Right atrium auricular region (tissue), 2 donors: ENCODE measurements at regions not wholly inside any gene's neighbourhood (a gene's known extent, or its start where the extent isn't known, plus 50 kb on each side); places are given as distances from the start of the nearest gene placed in this dataset.

ENCODE experiments used
- DNase-seq: peaks from one replicate; pipeline ENCODE4 v3.0.0-alpha.2; 2019; ENCODE audit warnings: low spot score
- H3K27ac ChIP-seq, 2 donors: fragments of 200-600 bp; sonication (generic); 1 replicate in 1 of 2; 2 replicates in 1 of 2; pipeline ENCODE4 v1.5.1; 2016 to 2019
- H3K27me3 ChIP-seq, 2 donors: fragments of 200-600 bp; sonication (generic); one replicate each; pipeline versions ENCODE4 v1.5.1 to v1.6.0; 2017 to 2019
- H3K36me3 ChIP-seq: fragments of 200-600 bp; sonication (generic); one replicate; pipeline ENCODE4 v1.5.1; 2016
- H3K4me1 ChIP-seq, 2 donors: fragments of 200-600 bp; sonication (generic); one replicate each; pipeline versions ENCODE4 v1.5.1 to v1.6.0; 2017 to 2019
- H3K4me3 ChIP-seq, 2 donors: fragments of 200-600 bp; sonication (generic); 1 replicate in 1 of 2; 2 replicates in 1 of 2; pipeline ENCODE4 v1.5.1; 2017 to 2019; ENCODE audit warnings: mild to moderate bottlenecking in 1 of 2, moderate library complexity in 1 of 2
- H3K9me3 ChIP-seq, 2 donors: fragments of 200-600 bp; sonication (generic); one replicate each; pipeline ENCODE4 v1.5.1; 2019
- CTCF ChIP-seq, 2 donors: fragments of 200-600 bp; sonication (generic); IDR thresholded peaks; one replicate each; pipeline ENCODE4 v1.5.1; 2019; ENCODE audit warnings: antibody characterized with exemption in 2 of 2

DNA sequence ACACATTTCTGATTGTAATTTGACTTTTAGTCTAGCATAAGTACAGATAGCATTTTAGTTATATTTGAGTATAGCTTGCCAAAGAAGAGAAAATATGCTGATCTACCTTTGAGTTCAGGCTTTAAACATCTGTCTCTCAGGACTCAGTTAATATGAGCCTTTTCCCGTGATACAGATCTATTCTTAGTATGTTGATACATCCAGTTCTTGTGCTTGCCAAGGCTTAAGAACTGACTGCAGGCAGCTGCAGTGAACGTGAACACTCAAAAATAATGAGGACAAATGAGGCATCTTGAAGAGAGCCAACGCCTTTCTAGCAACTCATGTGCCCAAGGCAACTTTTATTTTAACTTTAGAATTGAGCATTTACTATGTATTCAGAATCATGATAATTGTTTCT lies 325.5 kb downstream of the SI start:
- Histone ChIP-seq H3K4me1 (no peaks in the 10 kb centered on the region), H3K36me3 (no peaks in the 10 kb centered on the region), H3K9me3 (no peaks in the 10 kb centered on the region), H3K4me3 (no peak overlapping the region), H3K27ac (no peak overlapping the region), H3K27me3 (no peaks in the 10 kb centered on the region)
- DNase-seq: no peak
- TF ChIP-seq CTCF (IDR thresholded peaks at IDR 0.05): no peak

GRCh38 chr3:164748626-164749025 lies 329.7 kb downstream of the SI start:
- H3K36me3 ChIP-seq: no peaks in the 10 kb centered on the region
- no peaks in the 10 kb centered on the region for H3K9me3 ChIP-seq
- no peak for TF ChIP-seq CTCF (IDR thresholded peaks at IDR 0.05)
- H3K27ac ChIP-seq: no peak overlapping the region
- H3K4me3 ChIP-seq: no peak overlapping the region
- no peaks in the 10 kb centered on the region for H3K27me3 ChIP-seq
- no peak for DNase-seq
- H3K4me1 ChIP-seq: no peaks in the 10 kb centered on the region

DNA sequence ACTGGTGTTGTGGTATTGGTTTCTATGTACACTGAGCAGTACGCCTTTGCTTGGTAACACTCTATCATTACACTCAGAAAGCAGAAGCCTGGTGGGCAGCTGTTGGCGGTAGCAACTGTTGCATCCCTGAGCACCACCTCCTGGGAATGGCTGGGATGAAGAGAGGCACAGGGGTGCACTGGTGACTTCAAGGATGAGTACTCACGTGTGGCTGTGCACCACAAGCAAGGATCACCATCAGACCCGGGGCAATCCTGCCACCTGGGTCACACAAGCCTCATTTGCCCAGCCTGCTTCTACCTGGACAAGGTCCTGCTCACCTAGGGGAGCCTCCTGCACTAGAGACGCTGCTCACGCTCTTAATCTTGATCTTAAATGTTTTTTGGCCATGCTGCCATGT lies 336.4 kb downstream of the SI start:
- Histone ChIP-seq H3K36me3 (no peaks in the 10 kb centered on the region), H3K4me3 (no peak overlapping the region), H3K27ac (no peak overlapping the region), H3K4me1 (no peaks in the 10 kb centered on the region), H3K27me3 (no peaks in the 10 kb centered on the region), H3K9me3 (no peaks in the 10 kb centered on the region)
- TF ChIP-seq CTCF (IDR thresholded peaks at IDR 0.05): no peak
- no peak for DNase-seq

- H3K4me3 ChIP-seq: no peak overlapping the region
These were observed 341.1 kb downstream of the SI start for GRCh38 chr3:164737174-164737573.

DNA sequence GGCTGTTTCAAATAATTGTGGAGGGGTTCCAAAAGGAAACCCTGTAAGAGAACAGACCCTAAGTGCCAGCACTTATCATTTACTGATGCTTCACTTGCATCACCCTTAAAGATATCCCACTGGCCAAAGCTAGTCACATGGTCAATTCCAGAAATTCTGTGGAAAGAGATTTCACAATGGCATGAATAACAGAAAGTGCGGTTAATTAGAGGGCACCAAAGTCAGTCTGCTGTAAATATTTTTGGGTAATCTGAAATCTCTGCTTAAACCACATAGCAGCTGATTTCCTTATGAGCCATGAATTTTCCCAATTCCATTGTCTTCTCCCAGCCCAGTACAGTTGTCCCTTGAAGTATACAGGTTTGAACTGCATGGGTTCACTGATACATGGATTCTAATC lies 346.1 kb downstream of the SI start:
- no peak for TF ChIP-seq CTCF (IDR thresholded peaks at IDR 0.05)
- no peaks in the 10 kb centered on the region for H3K27me3 ChIP-seq
- no peaks in the 10 kb centered on the region for H3K4me1 ChIP-seq
- H3K36me3 ChIP-seq: no peaks in the 10 kb centered on the region
- no peak overlapping the region for H3K4me3 ChIP-seq
- H3K9me3 ChIP-seq: no peaks in the 10 kb centered on the region
- no peak overlapping the region for H3K27ac ChIP-seq
- DNase-seq: no peak

More at GRCh38 chr3:164737174-164737573, 341.1 kb downstream of the SI start:
- Histone ChIP-seq H3K27ac (no peak overlapping the region), H3K27me3 (no peaks in the 10 kb centered on the region), H3K9me3 (no peaks in the 10 kb centered on the region), H3K36me3 (no peaks in the 10 kb centered on the region), H3K4me1 (no peaks in the 10 kb centered on the region)
- no peak for DNase-seq
- TF ChIP-seq CTCF (IDR thresholded peaks at IDR 0.05): no peak

DNA sequence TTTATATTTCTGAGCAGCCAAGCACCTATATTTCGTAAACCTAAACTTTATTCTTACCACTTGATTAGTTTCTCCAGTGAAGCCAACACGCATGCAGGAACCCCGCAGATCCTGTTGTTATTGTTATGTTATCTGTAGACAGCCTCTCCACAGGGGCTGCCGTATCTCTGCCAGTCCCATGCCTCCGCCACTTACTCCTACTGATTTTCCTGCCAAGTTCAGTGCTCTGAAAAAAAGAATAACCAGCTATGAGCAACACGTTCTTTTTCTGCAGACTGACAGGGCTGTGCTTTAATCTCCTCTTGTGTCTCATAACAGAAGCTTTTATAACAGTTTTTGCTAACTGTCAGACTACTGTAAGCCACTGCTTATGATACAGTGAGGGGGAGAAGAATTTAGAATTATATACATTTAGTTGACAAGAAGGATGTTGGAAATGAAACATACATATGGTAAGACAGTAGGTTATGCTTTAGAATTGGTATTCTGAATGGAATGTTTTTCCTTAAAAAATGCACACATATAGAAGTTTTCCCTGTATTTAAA lies 347.4 kb downstream of the SI start:
- Histone ChIP-seq H3K4me3 (no peak overlapping the region), H3K9me3 (no peaks in the 10 kb centered on the region), H3K36me3 (no peaks in the 10 kb centered on the region), H3K4me1 (no peaks in the 10 kb centered on the region), H3K27me3 (no peaks in the 10 kb centered on the region), H3K27ac (no peak overlapping the region)
- no peak for TF ChIP-seq CTCF (IDR thresholded peaks at IDR 0.05)
- DNase-seq: no peak
